Lower lobe of right lung (tissue), 2 donors: ENCODE measurements at regions not wholly inside any gene's neighbourhood (a gene's known extent, or its start where the extent isn't known, plus 50 kb on each side); places are given as distances from the start of the nearest gene placed in this dataset.

ENCODE experiments used
- ATAC-seq, 2 donors: fragments of 200-7000 bp; cut with Tn5 transposase; one replicate each; pipeline ENCODE4 v1.9.1; 2020 to 2022; ENCODE audit warnings: mild to moderate bottlenecking in 2 of 2, moderate library complexity in 2 of 2
- DNase-seq: peaks from one replicate; pipeline ENCODE4 v3.0.0-alpha.2; 2020
- H3K27ac ChIP-seq: fragments of 200-600 bp; one replicate; pipeline ENCODE4 v1.8.0; 2022
- H3K27me3 ChIP-seq: fragments of 200-600 bp; one replicate; pipeline ENCODE4 v1.8.0; 2022; ENCODE audit warnings: low read depth
- H3K36me3 ChIP-seq: fragments of 200-600 bp; one replicate; pipeline ENCODE4 v1.8.0; 2022; ENCODE audit warnings: mild to moderate bottlenecking
- H3K4me1 ChIP-seq: fragments of 200-600 bp; one replicate; pipeline ENCODE4 v1.8.0; 2022
- H3K4me3 ChIP-seq: fragments of 200-600 bp; one replicate; pipeline ENCODE4 v1.8.0; 2022; ENCODE audit warnings: mild to moderate bottlenecking
- H3K9me3 ChIP-seq: fragments of 200-600 bp; one replicate; pipeline ENCODE4 v1.8.0; 2022
- CTCF ChIP-seq: fragments of 200-600 bp; IDR thresholded peaks from one replicate; pipeline ENCODE4 v1.8.0; 2022; ENCODE audit warnings: antibody characterized with exemption, mild to moderate bottlenecking
- intact Hi-C: fragments of 100-400 bp; cut with DNase I; formaldehyde crosslinking; loops from one replicate; pipeline ENCODE4 v1.11.0; 2022
- donor health status: DM: no; HTN: yes; CAD: no; lungs with severe emphysema.

DNA sequence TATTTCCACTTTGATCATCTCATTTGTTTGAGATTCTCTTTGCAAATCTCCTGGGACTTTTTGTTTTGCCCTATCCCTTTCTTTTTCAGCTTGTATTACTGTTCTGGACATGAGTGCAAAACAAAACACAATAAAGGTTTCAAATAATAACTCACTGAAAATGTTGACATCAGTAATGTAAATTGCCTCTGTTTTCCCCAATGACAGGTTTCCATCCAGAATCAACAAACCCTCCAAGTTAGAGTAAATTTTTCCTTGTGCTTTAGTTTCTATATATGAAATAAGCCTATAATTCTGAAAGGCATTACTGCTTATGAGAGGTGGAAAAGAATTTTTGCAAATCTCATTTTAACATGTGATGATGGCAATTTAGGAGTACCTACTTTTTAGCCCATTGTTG, 187.0 kb upstream of the ANO3 start:
- H3K4me1 ChIP-seq: no peaks in the 10 kb centered on the region
- DNase-seq: no peak
- H3K4me3 ChIP-seq: no peak overlapping the region
- no peak for ATAC-seq
- TF ChIP-seq CTCF: no peak
- no peak overlapping the region for H3K27ac ChIP-seq
- H3K9me3 ChIP-seq: no peaks in the 10 kb centered on the region
- H3K27me3 ChIP-seq: no peaks in the 10 kb centered on the region
- intact Hi-C loops: no loop called here
- no peaks in the 10 kb centered on the region for H3K36me3 ChIP-seq

GRCh38 chr11:26149585-26149984, 182.3 kb upstream of the ANO3 start:
- no peak overlapping the region for H3K4me3 ChIP-seq
- no peak for ATAC-seq
- intact Hi-C loops: no loop called here
- H3K36me3 ChIP-seq: no peaks in the 10 kb centered on the region
- no peaks in the 10 kb centered on the region for H3K27me3 ChIP-seq
- H3K9me3 ChIP-seq: no peaks in the 10 kb centered on the region
- H3K27ac ChIP-seq: no peak overlapping the region
- no peaks in the 10 kb centered on the region for H3K4me1 ChIP-seq
- TF ChIP-seq CTCF: no peak
- DNase-seq: no peak

DNA sequence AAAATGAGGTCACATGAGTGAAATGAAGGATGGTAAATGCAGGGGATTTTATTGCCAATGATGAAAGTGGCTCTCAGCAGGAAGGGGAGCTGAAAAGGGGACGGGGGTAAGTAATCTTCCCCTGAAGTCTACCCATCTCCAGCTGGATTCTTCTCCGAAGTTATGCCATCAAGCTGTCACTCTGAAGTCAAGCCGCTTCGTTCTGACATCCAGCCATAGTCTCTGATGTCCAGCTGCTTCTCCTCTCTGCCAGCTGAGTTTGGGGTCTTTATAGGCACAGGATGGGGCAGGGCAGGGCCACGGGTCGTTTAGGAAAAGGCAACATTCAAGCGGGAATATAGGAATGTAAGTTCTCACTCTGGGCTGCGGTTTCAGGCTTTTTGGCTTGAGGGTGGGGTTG, 181.9 kb upstream of the ANO3 start:
- no peaks in the 10 kb centered on the region for H3K9me3 ChIP-seq
- no peaks in the 10 kb centered on the region for H3K27me3 ChIP-seq
- ATAC-seq: no peak
- H3K4me3 ChIP-seq: no peak overlapping the region
- no peak overlapping the region for H3K27ac ChIP-seq
- DNase-seq: no peak
- no peak for TF ChIP-seq CTCF
- H3K4me1 ChIP-seq: no peaks in the 10 kb centered on the region
- intact Hi-C loops: no loop called here
- no peaks in the 10 kb centered on the region for H3K36me3 ChIP-seq

DNA sequence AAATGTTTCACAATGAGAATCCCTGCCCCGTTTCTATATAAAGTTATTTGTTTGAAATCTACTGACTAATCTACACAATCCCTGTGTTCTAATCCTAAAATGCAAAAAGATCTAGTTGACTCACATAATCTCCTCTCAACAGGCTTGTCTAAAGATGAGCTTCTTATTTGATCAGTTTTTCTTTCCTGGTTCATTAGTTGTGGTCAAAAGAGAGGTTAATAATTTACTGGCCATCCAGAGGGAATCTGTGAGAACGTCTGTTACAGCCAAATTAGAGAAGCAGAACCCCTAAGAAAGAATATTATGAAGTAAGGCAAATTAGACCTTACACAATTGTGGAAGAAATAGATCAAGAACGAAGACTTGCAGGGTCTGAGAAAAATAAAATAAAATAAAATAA, 173.7 kb upstream of the ANO3 start:
- no peak for DNase-seq
- no peaks in the 10 kb centered on the region for H3K27me3 ChIP-seq
- no peak for ATAC-seq
- no peak overlapping the region for H3K4me3 ChIP-seq
- no peaks in the 10 kb centered on the region for H3K36me3 ChIP-seq
- intact Hi-C loops: no loop called here
- H3K4me1 ChIP-seq: no peaks in the 10 kb centered on the region
- no peak overlapping the region for H3K27ac ChIP-seq
- TF ChIP-seq CTCF: no peak
- no peaks in the 10 kb centered on the region for H3K9me3 ChIP-seq

- Histone ChIP-seq H3K4me3 (no peak overlapping the region), H3K27ac (no peak overlapping the region), H3K9me3 (no peaks in the 10 kb centered on the region), H3K27me3 (no peaks in the 10 kb centered on the region), H3K36me3 (no peaks in the 10 kb centered on the region), H3K4me1 (no peaks in the 10 kb centered on the region)
- no peak for TF ChIP-seq CTCF
- DNase-seq (no peak), ATAC-seq (no peak)
- intact Hi-C loops: no loop called here
Observed at GRCh38 chr11:26162291-26162690, 169.6 kb upstream of the ANO3 start.

DNA sequence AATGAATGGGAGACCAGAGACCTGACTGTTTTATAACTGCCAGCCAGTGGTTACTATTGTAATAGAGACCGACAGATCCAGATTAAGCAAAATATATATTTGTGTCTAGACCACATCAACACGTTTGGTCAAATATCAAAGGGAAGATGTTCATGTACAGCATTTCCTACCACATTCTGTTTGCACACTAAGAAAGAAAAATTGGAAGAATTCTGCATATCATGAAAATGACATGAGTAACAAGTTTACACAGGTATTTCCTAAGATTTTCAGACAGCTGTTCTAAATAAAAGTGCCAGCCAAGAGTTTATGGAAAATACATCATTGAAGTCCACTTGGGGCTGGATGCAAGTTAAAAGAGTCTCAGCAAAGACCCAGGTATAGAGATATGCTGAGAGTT, 145.5 kb upstream of the ANO3 start:
- ATAC-seq: no peak

More for the DNA sequence above, 145.5 kb upstream of the ANO3 start:
- no peak overlapping the region for H3K4me3 ChIP-seq
- no peak for DNase-seq
- intact Hi-C loops: no loop called here
- no peak overlapping the region for H3K27ac ChIP-seq
- no peaks in the 10 kb centered on the region for H3K9me3 ChIP-seq
- no peak for TF ChIP-seq CTCF
- no peaks in the 10 kb centered on the region for H3K27me3 ChIP-seq
- peaks cover 7% of the 10 kb centered on the region for H3K4me1 ChIP-seq
- H3K36me3 ChIP-seq: no peaks in the 10 kb centered on the region
